ENCODE measurements at regions not wholly inside any gene's neighbourhood (a gene's known extent, or its start where the extent isn't known, plus 50 kb on each side); places are given as distances from the start of the nearest gene placed in this dataset.

DNA sequence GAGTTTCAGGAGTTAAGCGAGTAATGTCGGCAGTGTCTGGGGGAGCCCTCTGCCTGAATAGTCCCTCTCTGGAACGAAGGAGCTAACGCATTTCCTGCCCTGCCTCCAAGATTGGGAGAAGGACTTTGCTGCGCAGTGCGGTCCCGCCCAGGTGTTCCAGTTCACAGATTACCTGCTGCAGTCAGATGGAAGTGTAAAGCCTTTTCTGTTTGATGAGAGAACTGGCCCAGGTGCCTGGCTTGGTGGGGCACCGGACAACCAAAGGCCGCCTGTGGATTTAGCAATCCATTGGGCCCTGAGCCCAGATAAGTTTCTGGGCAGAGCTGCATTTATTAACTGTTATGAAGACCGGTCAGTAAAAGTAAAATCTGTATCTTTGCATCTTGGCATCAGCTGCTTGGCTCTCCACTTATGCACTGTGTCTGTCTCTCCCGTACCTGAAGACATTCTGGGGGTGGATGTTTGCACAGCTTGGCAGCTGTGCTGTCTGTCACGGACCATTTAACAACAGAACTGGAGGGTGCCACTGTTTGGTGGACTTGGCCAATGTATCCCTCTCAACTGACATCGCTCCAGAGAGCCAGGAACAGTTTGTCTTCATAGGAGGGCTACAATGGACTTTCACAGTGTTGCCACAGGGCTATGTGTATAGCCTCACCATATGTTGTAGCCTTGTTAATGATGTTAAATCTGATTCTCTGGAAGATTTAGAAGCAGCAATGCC, 654.7 kb upstream of the ZWINT start:
- no peak for DNase-seq (ENCODE audit: low spot score)

DNA sequence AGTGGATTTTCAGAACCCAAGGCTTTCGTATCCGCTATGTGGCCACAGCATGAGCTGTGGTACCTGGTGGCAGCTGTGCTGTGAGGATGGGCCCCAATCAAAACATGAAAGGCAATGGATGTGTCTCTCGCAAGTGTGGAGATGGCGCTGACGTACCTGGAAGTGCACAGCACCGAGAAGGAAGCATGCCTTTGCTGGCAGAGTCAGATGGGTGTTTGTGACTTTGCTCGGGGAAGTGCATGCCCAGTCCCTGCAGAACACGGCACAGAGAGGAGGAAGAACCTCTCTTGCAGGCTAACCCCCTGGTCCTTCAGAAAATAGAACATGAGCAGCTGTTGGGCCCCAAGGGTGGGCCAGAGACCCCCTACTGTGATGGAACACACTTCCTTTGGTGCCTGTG, 654.1 kb upstream of the ZWINT start:
- no peak for DNase-seq (ENCODE audit: low spot score)

DNA sequence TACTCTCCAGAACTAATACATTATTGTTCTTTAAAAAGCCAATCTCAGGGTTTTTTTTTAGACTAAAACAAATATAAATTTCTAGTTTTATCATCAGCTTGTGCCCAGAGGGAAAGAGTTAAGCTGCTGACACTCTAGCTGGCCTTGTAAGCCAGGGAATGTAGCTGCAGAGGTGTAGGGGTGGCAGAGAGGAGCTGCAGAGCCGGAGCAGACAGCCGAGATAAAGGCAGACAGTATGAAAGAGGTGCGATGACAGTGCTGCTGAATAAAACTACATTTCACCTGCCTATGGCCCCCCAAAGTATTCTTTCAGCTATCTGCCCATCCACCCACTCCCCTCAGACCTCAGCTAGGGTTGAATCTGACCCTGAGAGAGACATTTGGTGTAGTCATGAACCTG, 653.7 kb upstream of the ZWINT start:
- no peak for DNase-seq (ENCODE audit: low spot score)

DNA sequence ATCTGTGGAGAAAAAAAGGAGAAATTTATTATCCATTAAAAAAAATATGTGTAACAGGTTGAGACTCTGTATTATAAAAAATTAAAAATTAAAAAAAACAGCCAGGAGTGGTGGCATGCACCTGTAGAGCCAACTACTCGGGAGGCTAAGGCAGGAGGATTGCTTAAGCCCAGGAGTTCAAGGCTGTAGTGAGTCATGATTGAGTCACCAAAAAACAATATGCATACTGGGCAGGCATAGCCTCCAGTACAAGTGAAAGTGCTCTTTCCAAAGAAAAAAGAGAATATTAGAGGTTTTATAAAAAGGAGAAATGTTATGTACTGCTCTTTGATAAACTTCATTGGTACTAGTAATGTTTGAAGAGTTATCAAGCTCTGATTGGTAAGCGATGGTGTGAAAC, 647.1 kb upstream of the ZWINT start:
- no peak for DNase-seq (ENCODE audit: low spot score)

DNA sequence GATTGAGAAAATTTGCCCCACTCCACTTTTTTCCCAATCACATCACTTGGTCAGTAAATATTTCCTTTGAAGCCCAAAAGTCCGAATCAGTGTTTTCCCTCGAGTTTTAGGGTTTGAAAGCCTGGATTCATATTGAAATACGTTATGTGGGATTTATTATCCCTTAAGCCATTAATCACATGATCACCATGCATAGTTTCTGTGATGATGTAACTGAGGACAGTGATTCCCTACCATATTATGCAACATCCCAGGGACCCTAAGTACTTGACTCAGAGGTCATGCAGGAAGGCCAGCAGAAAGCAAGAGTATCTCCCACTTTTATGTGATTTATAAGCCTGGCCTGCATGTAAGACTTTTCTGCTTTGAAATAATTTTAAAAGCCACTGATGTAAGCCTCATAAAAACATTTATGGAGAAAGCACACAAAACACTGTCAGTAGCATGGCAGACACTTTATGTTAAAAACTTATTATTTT, 630.6 kb upstream of the ZWINT start:
- no peak for DNase-seq (ENCODE audit: low spot score)

DNA sequence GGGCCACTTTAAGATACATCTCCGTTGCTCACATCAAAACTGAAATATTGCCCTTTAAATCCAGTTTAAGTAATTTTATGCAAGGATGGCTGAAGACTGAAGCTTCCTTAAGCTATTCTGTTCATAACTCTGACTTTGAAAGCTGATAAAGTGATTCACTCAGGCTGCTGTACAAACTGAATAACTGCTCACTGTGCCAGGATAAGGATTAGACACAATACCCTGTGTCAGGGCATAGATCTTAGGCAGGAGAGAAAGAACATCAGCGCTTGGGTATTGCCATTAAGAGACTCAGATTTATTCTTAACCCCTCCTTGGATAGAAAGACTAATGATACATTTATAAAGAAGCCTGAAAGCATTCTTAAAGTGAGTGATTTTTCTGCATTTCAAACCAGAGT, 614.5 kb upstream of the ZWINT start:
- DNase-seq (ENCODE audit: low spot score): no peak

DNA sequence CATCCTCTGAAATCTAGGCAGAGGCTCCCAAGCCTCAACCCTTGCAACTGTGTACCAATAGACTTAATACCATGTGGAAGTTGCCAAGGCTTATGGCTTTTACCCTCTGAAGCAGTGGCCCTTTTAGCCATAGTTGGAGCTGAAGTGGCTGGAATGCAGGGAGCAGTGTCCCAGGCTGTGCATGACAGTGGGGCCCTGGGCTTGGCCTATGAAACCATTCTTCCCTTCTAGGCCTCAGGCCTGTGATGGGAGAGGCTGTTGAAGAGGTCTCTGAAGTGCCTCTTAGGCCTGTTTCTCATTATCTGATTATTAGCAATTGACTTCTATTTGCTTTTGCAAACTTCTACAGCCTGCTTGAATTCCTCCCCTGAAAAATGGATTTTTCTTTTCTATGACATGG, 612.7 kb upstream of the ZWINT start:
- DNase-seq (ENCODE audit: low spot score): no peak

DNA sequence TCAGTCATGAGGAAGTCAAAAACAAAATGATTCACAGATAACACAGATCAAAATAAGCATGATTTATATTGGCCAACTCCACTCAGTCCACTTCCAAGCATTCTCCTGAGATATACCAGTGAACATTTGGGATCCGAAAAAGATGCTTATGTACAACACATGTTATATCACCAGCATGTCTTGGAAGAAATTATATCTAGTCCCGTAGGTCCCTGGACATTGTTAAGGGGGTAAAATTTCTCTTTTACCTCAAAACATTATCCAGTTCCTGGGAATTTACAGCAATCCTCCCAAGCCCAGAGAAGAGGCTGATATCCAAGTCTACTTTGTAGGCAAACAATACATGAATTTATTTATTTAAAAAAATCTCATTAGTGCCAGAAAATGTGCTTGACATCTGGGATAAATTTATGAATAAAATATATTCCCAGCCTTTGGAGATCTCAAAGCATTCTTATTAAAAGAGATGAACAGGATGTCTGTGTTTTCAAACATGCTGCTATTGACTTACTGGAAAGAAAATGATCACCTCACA, 582.2 kb upstream of the ZWINT start:
- DNase-seq (ENCODE audit: low spot score): no peak

DNA sequence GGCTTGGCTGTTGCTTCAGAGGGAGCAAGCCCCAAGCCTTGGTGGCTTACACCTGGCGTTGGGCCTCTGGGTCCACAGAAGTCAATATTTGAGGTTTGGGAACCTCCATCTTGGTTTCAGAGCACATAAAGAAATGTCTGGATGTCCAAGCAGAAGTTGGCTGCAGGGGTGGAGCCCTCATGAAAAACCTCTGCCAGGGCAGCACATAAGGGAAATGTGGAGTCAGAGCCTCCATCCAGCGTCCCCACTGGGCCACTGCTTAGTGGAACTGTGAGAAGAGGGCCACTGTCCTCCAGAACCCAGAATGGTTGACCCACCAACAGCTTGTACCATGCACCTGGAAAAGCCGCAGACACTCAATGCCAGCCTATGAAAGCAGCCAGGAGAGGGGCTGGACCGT, 573.5 kb upstream of the ZWINT start:
- DNase-seq (ENCODE audit: low spot score): no peak

DNA sequence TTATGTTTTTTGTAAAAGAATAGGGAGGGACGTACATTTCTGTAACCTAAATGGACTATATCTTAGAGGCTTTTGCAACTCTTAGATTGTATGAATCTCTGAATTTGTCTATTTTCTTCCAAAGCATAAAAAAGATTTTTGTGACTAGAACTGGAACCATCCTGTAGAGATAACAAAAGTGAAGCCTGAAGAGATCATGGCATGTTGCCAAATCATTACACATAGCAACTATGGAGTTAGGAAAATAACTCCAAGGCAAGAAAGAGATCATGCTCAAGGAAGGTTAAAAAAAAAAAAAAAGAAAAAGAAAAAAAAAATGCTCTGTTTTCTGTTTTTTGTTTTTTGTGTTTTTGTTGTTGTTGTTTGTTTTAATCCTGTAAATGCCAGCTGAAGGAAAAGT, 567.7 kb upstream of the ZWINT start:
- no peak for DNase-seq (ENCODE audit: low spot score)

DNA sequence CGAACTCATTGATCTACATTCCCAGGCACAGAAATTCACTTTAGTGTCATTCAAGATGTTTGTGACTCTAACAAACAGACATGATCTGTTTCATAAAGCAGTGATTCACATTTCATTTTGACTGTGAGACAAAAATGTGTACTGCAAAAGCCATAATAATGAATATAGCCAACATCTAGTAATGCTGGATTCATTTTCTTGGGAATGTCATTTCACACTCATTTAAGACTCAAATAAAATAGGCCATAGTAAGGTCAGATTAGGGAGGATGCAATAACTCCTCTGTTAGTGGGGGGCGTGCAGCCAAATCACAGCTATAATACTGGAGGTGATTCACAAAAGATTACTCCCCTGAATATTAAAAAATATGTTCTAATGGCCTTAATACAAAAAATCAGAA, 566.6 kb upstream of the ZWINT start:
- DNase-seq (ENCODE audit: low spot score): no peak

DNA sequence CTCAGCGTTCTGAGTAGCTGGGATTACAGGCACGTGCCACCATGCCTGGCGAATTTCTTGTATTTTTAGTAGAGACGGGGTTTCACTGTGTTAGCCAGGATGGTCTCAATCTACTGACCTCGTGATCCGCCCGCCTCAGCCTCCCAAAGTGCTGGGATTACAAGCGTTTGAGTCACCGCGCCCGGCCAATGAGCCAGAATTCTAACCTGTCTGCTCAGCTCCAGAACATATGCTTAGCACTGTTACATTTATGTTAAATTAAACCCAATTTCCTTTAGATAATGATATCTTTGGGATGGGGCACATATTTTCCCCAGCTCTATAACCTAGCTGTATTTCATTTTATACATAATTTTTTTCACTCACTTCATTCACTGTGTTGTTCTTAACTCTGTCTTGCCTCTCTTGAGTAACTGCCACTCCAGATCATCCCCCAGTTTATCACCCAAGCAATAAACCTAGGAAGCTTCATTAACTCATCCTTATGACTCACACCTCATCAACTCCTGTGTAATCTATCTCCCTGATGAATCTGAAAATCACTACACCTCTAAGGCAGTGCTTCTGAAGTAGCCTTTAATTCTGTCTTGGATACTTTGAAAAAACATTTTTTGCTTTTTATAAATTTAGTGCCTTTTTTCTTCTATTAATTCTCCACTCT, 559.7 kb upstream of the ZWINT start:
- DNase-seq (ENCODE audit: low spot score): no peak

DNA sequence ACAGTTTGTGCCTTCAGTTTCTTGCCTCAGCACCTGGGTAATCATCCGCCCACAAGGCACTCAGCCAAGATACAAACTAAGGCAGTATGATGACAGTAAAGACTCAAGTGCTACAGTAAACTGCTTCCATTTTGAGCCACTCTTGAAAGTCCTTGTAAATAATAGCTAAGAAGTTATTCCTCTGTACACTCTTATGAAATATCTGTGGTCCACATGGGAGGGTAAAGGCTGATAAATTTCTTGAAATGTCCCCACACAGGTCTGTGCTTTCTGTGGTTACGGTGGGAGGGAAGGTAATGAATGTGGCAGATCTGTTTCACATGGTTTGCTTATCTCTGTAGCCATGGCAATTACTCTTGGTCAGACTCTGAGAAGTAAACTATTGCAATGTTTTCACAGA, 551.0 kb upstream of the ZWINT start:
- DNase-seq (ENCODE audit: low spot score): no peak

DNA sequence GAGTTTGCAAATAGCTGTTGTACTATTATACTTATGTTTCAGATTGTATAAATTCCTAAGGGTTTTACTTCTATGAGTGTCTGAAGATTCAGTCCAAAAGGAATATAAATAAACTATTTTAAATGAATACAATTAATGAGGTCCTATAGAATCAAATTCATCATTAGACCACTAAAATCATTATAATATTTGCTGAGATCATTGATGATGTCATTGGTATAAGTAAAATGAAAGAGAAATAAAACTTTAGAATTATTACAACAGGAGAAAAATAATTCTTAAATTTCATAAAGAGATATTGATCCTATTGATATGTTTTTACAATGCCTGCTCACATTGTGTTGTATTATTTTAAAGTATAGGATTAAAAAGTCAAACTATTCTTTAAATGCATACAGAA, 544.0 kb upstream of the ZWINT start:
- no peak for DNase-seq (ENCODE audit: low spot score)

DNA sequence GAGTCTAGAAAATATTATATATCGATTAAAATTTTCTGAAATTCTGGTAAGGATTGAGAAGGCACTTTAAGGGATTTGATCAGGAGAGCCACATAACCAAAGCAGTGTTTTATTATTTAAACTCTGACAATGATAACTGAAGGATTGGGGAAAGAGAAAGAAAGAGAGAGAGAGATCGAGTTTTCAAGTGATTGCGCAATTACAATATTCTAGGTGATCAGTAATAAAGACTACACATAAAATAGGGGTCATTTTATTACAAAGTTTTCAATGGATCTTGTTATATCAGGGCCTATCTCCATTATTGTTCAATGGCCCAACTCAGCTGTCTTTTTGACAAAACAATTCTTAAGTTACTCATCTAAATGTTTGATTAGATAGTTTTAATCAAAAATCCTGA, 541.5 kb upstream of the ZWINT start:
- DNase-seq (ENCODE audit: low spot score): no peak

DNA sequence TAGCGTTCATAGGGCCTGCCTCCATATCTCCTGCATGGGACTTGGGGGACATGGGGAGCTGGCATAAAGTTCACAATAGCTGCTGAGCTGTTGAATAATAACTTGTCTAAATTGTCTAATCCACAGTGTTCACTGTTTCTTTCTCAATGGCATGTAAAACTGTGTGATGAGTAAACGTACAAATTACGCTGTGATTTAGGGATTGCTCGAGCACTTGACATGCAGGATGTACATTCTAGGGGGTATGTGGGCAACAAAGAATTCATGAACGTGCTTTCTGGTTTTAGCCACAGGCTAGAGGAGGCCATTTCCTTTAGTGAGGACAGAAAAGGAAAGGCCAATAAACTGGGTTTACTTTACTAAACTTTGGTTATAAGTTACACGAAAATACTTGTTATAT, 534.2 kb upstream of the ZWINT start:
- no peak for DNase-seq (ENCODE audit: low spot score)

DNA sequence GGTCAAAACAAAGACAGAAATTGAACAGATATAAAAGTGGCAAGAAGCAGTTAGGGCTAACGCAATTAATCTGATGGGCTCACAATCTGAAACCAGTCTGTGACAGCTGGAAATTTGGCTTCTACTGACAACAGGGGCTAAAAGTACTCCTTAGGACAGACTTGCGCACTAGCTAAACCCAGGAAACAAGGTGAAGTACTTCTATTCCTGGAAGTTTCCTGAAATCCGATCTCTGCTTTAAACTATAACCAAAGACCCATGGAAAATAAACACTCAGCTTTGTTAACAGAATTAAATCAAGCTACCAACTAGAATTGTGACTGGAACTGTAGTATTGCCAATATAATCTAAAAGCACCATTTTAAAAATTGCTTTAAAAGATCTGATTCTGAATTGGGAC, 520.2 kb upstream of the ZWINT start:
- no peak for DNase-seq (ENCODE audit: low spot score)

DNA sequence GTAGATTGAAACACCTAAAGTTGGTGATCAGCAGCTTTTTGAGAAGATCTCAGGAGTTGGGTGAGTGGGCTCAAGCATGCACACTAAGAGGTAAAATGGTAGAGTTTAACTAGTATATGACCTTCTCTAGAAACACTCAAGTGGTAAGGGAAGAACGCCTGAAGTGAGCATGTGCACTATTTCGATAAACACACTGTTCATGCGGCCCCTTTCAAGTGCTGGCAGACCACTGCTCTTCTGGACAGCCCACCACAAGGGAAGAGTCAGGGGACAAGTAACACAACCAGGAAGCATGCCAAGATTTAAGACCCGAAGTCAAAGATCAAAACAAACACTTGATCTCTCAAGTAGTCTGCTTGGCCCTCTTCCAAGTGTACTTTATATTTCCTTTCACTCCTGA, 519.5 kb upstream of the ZWINT start:
- no peak for DNase-seq (ENCODE audit: low spot score)

DNA sequence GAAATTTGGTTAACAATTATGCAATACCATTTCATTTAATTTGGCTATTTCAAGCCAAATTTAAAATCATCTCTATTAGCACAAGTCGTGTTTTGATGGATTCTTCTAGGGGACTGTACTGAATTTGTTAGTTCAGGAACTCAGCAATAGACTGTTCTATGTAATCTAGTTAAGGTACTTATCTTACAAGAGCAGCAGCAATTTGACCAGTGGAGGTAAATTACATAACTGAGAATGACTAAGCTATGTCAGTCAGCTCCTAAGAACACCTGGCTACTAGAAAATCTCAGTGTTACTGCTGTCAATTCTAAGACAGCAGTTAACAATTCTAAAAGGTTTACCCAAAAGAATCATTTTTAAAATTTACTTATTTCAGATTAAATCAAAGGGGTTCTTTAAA, 513.9 kb upstream of the ZWINT start:
- DNase-seq (ENCODE audit: low spot score): no peak

DNA sequence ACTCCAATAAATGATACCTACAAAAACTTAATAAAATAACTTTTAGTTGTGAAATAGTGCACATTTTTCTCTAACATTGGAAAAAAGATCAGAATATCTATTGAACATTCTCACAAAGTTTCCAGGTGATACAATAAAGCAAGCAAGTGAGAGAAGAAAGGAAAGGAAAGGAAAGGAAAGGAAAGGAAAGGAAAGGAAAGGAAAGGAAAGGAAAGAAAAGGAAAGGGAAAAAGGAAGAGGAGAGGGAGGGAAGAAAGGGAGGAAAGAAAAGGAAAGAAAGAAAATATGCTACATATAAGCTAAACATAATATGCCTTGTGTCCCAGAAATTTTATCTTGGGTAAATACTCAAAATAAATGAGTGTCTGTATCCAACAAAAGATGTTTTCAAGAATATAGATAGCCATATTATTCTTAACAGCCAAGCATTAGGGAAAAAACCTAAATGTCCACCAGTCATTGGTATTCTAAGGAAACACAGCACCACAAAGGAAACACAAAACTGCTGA, 510.2 kb upstream of the ZWINT start:
- DNase-seq (ENCODE audit: low spot score): no peak

DNA sequence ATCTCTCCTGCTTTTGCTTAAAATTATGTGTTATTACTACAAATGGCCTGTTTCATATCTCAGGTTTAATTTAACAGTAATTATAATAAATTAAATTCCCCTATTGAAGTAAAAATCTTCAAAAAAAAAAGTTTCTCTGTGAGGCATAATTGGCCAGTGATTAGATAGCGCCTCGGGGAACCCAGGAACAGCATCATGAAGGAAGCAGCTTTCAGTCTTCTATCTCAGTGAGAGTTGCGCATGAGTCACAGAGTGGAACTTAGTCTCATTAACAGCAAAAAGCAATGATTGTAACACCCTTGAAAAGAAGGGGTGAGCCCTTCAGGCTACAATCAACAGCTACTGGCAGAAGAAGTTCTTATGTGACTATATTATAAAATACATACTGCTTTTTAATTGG, 506.2 kb upstream of the ZWINT start:
- no peak for DNase-seq (ENCODE audit: low spot score)

DNA sequence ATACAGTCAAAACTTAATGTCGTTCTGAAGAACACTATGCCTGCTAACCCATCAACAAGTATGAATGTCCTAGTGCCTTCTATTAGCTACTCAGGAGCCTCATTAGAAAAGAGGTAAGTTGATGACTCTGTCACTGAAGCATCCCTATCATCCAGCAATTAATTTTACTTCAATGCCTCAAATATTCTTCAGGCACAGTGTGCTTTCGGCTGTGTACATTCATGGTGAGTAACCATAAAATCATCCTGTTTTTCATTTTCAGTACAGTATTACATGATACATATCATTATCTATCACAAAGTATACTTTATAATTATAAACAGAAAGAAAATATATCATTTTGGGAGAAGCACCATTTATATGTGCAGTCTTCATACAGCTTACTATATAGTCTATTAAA, 495.5 kb upstream of the ZWINT start:
- no peak for DNase-seq (ENCODE audit: low spot score)

DNA sequence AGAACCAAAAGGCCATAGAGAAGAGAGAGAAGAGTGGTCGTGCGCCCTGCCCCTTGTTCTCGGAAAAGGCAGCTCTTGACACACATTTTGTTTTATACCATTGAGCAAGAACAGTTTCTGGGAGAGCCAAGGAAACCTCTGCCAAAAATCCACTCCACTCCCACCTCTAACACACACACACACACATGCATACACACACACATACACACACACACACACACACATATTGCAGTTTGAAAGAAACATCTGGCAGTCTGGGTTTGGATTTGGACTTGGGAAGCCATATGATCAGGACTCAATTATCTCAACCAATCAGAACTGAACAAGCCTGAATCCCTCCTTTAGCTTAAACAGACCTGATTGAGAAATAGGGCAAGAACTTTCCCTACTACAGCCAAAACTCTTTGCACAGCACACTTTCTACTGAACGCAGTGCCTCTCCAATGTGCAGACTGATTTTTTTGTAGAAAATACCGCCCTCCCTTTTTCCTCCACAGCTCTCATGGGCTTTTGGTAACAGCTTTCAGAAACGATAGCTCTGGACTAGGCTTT, 484.0 kb upstream of the ZWINT start:
- no peak for DNase-seq (ENCODE audit: low spot score)
